Fibroblast of lung (primary cell): ENCODE measurements at regions not wholly inside any gene's neighbourhood (a gene's known extent, or its start where the extent isn't known, plus 50 kb on each side); places are given as distances from the start of the nearest gene placed in this dataset.

Experiments used
- DNase-seq, 2 donors: peaks; one replicate each; pipeline versions ENCODE4 v3.0.0 to v3.0.0-alpha.2; 2010; ENCODE audit warnings: low read depth in 2 of 2
- H2AFZ ChIP-seq: 2 replicates; pipeline ENCODE4 v1.5.1; 2012; ENCODE audit warnings: low read length, control low read depth, inconsistent platforms
- H3K27ac ChIP-seq: 2 replicates; pipeline ENCODE4 v1.5.1; 2011; ENCODE audit warnings: low read length, control low read depth; ENCODE audit not compliant: insufficient read depth
- H3K27me3 ChIP-seq: 2 replicates; pipeline ENCODE4 v1.5.1; 2011; ENCODE audit warnings: mild to moderate bottlenecking, low read length; ENCODE audit not compliant: control insufficient read depth, insufficient read depth
- H3K36me3 ChIP-seq: 2 replicates; pipeline ENCODE4 v1.5.1; 2011; ENCODE audit warnings: low read length; ENCODE audit not compliant: control insufficient read depth, insufficient read depth
- H3K4me1 ChIP-seq: 2 replicates; pipeline ENCODE4 v1.5.1; 2011; ENCODE audit warnings: low read length; ENCODE audit not compliant: control insufficient read depth, insufficient read depth; ENCODE audit errors: extremely low read depth
- H3K4me2 ChIP-seq: 2 replicates; pipeline ENCODE4 v1.5.1; 2011; ENCODE audit warnings: low read length, control low read depth; ENCODE audit not compliant: insufficient read depth; ENCODE audit errors: extremely low read depth
- H3K4me3 ChIP-seq, 4 experiments: fragments of 200-600 bp in 1 of 4; sonication (generic) in 1 of 4; replicated peaks in 1 of 4; 2 replicates each; pipeline ENCODE4 v1.5.1; 2011 to 2016; ENCODE audit warnings: low read length in 4 of 4, low read depth in 3 of 4, mild to moderate bottlenecking in 3 of 4, control low read depth in 2 of 4, inconsistent platforms in 1 of 4, mixed read lengths in 1 of 4; ENCODE audit not compliant: insufficient read depth in 1 of 4; ENCODE audit errors: control extremely low read depth in 1 of 4
- H3K79me2 ChIP-seq: 2 replicates; pipeline ENCODE4 v1.5.1; 2012; ENCODE audit warnings: mild to moderate bottlenecking, low read length, inconsistent platforms; ENCODE audit not compliant: control insufficient read depth, insufficient read depth
- H3K9ac ChIP-seq: 2 replicates; pipeline ENCODE4 v1.5.1; 2011; ENCODE audit warnings: mild to moderate bottlenecking, low read length, control low read depth; ENCODE audit not compliant: insufficient read depth
- H3K9me3 ChIP-seq: 2 replicates; pipeline ENCODE4 v1.5.1; 2012; ENCODE audit warnings: low read depth, low read length; ENCODE audit not compliant: control insufficient read depth, insufficient read depth
- H4K20me1 ChIP-seq: 2 replicates; pipeline ENCODE4 v1.5.1; 2011; ENCODE audit warnings: low read length; ENCODE audit not compliant: control insufficient read depth, insufficient read depth; ENCODE audit errors: extremely low read depth
- CTCF ChIP-seq, 2 donors: IDR thresholded peaks in 1 of 2; conservative IDR thresholded peaks in 1 of 2; 1 replicate in 1 of 2; 2 replicates in 1 of 2; pipeline ENCODE4 v1.5.1; 2011 to 2012; ENCODE audit warnings: low read length in 2 of 2, control low read depth in 1 of 2, inconsistent platforms in 1 of 2, low read depth in 1 of 2, mild to moderate bottlenecking in 1 of 2
- EZH2 ChIP-seq: IDR thresholded peaks from 2 replicates; pipeline ENCODE4 v1.5.1; 2012; ENCODE audit warnings: low read length, control low read depth, mild to moderate bottlenecking; ENCODE audit errors: missing control alignments

DNA sequence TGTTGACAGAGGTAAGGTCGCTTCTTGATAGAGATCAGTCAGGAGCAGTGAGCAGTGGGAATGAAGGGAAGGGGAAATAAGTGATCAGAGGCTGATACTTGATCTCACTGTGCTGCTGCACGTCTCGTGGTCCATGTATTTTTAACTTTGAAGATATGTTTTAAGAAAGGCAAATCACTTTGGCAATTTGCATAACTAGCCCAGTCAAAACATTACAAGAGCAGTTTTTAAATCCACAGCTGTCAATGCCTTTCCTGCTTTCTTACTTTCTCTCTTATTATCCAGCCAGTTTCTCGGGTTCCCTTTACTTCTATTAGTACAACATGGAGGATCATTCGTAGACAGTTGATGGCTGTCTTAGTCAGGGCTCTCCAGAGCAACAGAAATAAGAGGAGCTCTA lies 472.8 kb downstream of the TMA16 start:
- H2AFZ ChIP-seq: no peak overlapping the region
- H3K36me3 ChIP-seq: no peaks in the 10 kb centered on the region
- H3K9me3 ChIP-seq: no peaks in the 10 kb centered on the region
- H3K4me2 ChIP-seq: no peak overlapping the region
- no peak overlapping the region for H3K4me3 ChIP-seq
- no peaks in the 10 kb centered on the region for H4K20me1 ChIP-seq
- H3K4me1 ChIP-seq: no peaks in the 10 kb centered on the region
- no peak overlapping the region for H3K9ac ChIP-seq
- no peaks in the 10 kb centered on the region for H3K27me3 ChIP-seq
- no peak for DNase-seq
- H3K79me2 ChIP-seq: no peaks in the 10 kb centered on the region
- no peak overlapping the region for H3K27ac ChIP-seq
- TF ChIP-seq CTCF (conservative IDR thresholded peaks at IDR 0.05 in 1 of 2, IDR thresholded peaks at IDR 0.05 in 1 of 2; ENCODE audit: low read depth in 1 of 2, low read length in 2 of 2): no peak
- no peak for TF ChIP-seq EZH2

GRCh38 chr4:163967710-163968109 lies 473.2 kb downstream of the TMA16 start:
- H3K4me2 ChIP-seq: no peak overlapping the region
- no peaks in the 10 kb centered on the region for H4K20me1 ChIP-seq
- no peak for DNase-seq
- TF ChIP-seq EZH2 (no peak), CTCF (conservative IDR thresholded peaks at IDR 0.05 in 1 of 2, IDR thresholded peaks at IDR 0.05 in 1 of 2; ENCODE audit: low read depth in 1 of 2, low read length in 2 of 2) (no peak)
- no peaks in the 10 kb centered on the region for H3K79me2 ChIP-seq
- H3K4me1 ChIP-seq: no peaks in the 10 kb centered on the region
- H3K9ac ChIP-seq: no peak overlapping the region
- H3K9me3 ChIP-seq: no peaks in the 10 kb centered on the region
- no peak overlapping the region for H3K4me3 ChIP-seq
- H3K27ac ChIP-seq: no peak overlapping the region
- no peaks in the 10 kb centered on the region for H3K27me3 ChIP-seq
- H2AFZ ChIP-seq: no peak overlapping the region
- no peaks in the 10 kb centered on the region for H3K36me3 ChIP-seq

DNA sequence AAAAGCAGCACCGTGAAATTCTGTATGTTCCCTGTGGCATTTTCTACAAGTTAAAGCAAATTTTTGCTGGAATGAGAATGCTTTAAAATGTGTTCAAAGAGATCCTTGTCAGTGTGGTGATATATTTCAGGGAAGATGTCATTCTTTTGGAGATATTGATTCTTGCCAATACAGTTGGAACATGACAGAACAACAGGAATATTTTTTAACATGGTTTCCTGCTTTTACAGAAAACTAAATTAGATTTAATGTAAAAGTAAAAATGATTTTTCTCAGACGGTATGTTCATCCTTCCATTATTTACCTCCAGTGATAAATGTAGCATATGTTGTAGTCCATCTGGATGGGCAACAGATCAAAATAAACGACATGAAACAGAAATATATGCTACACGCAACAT lies 474.8 kb downstream of the TMA16 start:
- Histone ChIP-seq H3K4me1 (no peaks in the 10 kb centered on the region), H3K9me3 (no peaks in the 10 kb centered on the region), H3K79me2 (no peaks in the 10 kb centered on the region), H3K27ac (no peak overlapping the region), H4K20me1 (no peaks in the 10 kb centered on the region), H3K4me3 (no peak overlapping the region), H3K9ac (no peak overlapping the region), H2AFZ (no peak overlapping the region), H3K27me3 (no peaks in the 10 kb centered on the region), H3K4me2 (no peak overlapping the region), H3K36me3 (no peaks in the 10 kb centered on the region)
- DNase-seq: no peak
- no peak for TF ChIP-seq CTCF (conservative IDR thresholded peaks at IDR 0.05 in 1 of 2, IDR thresholded peaks at IDR 0.05 in 1 of 2; ENCODE audit: low read depth in 1 of 2, low read length in 2 of 2)
- TF ChIP-seq EZH2: no peak
